LNCAP (cell line): ENCODE measurements at regions not wholly inside any gene's neighbourhood (a gene's known extent, or its start where the extent isn't known, plus 50 kb on each side); places are given as distances from the start of the nearest gene placed in this dataset.

Experiments used
- TF ChIP-seq, protein P1 (sequence below): fragments of 450-650 bp; IDR thresholded peaks from 2 replicates; pipeline ENCODE4 v1.5.1; 2017; ENCODE audit warnings: mild to moderate bottlenecking

DNA sequence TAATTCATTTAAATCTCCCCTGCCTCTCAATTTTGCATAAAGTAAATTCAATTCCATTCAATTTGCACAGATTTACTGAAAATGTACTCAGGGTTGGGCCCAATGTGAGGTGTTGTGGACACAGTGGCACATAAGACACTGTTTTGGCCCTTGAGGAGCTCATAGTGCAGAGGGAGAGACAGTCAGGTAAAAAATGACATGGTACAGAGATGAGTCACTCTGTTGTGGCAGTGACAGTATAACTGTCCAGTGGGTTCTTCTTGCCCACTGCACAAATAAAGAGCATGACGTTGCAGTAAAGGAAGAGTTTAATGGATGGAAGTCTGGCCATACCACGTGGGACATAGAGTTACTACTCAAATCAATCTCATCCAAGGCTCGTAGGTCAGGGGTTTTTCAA is 400.3 kb upstream of the TRIB2 start:
- TF ChIP-seq, protein P1, sequence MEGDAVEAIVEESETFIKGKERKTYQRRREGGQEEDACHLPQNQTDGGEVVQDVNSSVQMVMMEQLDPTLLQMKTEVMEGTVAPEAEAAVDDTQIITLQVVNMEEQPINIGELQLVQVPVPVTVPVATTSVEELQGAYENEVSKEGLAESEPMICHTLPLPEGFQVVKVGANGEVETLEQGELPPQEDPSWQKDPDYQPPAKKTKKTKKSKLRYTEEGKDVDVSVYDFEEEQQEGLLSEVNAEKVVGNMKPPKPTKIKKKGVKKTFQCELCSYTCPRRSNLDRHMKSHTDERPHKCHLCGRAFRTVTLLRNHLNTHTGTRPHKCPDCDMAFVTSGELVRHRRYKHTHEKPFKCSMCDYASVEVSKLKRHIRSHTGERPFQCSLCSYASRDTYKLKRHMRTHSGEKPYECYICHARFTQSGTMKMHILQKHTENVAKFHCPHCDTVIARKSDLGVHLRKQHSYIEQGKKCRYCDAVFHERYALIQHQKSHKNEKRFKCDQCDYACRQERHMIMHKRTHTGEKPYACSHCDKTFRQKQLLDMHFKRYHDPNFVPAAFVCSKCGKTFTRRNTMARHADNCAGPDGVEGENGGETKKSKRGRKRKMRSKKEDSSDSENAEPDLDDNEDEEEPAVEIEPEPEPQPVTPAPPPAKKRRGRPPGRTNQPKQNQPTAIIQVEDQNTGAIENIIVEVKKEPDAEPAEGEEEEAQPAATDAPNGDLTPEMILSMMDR: no peak

DNA sequence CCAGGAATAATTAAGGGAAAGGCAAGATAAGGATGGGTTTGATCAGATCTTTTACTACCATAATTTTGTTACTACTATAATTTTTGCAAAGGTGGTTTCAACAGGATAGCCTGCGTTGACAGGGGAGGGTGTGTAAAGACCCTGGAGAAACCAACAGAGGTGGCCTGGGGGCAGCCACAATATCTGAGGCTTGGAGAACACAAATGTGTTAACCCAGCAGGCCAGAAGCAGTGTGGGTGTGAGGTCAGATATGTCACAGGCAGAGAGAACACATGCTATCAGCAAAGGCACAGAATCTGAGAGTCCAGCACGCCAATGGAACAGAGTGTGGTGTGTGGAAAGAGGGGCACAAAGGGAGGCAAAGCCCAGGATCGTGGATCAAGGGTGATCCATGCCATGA is 399.4 kb upstream of the TRIB2 start:
- TF ChIP-seq, protein P1: no peak

DNA sequence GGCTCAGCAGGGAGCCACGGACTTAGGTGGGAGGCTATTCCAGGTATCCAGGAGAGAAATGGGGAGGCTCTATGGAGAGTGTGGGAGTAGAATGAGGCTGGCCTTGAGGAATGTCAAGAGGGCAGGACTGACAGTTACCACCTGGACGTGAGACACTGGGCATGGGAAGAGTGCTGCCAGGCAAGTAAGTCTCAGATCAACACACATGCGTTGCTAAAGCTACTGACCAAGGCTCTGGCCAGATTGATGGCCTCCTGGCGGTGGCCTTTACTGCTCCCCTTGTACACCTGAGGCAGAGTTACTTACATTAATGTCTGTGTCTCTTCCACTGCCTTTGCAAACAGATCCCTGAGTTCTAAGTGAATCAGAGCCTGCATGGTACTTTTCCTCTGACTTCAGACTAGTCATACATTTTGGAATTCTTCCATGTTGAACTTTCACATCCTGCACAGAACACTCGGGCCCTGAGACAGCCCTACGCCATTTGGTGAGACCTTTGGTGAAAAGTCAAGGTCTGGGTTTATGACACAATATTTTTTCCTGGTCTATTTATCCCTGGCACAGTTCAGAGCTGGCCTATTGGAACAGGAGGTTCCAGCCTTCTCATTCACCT is 398.8 kb upstream of the TRIB2 start:
- TF ChIP-seq, protein P1: no peak

DNA sequence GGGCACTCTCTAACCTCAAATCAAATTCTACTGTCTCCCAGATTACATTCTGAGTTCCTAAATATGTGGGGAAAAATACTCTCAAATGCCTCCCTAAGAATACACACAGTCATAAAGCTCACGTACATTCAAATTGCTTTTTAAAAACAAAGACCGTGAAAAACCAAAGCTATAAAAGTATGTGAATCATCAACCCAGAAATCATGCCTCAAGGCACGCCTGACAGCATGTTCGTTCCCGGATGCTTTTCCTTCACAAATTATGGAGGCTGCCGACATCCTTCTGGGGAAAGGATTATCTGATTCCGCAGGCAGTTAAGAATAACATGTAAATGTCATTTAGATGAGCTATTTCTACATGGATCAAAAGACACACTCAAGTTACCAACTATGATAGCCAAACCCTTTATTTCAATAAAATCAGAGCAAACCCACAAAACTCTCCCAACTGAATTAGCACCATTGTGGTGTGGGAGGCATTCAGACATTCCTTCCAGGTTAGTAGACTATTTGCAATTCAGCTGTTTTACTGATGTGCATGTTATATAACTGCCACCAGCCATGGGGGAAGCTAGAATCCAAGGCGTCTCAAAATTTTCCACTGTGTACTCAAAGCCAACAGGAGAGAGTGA is 398.2 kb upstream of the TRIB2 start:
- TF ChIP-seq, protein P1: no peak

DNA sequence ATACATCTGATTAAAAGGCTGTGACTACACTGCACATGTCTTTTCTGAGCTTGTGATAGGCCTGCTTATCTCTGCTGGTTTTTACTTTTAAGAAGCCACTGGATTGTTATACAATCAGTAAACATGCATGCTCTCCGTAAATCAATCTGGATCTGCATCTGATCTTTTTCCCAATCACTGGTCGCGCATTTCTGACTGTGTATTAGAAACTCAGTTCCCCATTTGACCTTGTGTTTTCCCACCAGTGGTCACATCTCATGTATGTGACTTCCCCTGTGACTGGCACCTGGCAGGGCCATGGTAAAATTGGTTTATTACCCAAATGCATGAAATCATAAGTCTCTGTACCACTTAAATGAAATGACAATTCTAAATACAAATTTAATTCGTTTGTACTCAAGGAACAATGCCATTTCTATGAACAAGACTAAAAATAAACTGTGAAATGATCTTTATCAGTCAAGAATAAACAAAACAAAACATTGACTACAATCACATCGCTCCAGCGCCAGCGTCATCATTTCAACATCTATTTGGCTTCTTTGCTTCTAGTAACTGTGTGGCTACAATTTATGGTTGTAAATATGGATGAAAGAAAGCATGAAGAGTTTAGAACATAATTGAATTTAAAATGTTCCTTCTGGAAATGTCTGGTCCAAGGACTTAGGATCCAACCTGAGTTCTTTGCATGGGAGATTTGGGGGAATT is 396.6 kb upstream of the TRIB2 start:
- TF ChIP-seq, protein P1: no peak

DNA sequence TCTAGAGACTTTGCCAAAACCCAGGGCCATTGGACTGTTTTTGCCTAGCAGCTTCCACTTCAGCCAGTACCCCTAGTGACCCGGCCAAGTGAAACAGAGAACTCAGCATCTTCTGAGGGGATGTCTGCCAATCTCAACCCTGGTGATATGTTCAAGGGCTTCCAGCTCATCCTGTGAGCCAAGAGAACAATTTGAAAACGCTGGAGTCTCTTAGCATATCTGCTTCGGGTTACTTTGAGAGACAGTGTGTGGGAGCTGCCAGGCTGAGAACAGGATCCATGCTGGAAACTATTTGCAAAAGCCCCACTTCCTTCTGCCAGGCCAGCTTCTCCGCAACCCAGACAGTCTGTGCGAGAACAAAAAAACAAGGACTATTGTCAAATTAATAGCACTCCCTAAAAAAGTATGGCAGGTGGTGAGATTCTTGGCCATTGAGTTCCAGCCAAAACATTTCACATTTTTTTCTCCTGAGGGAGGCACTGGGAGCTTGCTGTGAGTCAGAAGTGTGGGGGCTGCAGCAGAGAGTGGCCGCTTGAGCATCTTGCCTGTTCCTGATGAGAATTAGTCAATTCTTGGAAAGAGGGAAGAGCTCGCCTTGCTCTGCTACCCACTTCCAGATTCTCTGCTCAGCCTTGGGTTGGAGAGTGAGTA is 395.6 kb upstream of the TRIB2 start:
- TF ChIP-seq, protein P1: no peak

DNA sequence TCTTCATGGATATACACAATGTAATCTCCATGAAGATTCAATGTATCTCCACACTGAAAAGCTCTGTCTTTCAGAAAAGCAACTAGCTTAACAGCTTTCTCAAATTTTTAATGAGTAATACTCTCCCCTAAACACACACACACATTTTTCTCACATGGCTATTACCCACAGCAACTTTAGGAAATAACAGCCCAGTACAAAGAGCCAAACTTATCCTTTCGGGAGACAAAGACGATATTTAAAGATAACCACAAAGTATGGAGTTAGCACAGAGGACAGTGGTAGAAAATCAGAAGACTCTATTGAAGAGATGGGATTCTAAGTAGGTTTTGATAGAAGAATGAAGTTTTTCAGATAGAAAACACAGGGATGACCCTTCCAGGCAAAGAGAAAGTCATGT is 394.9 kb upstream of the TRIB2 start:
- TF ChIP-seq, protein P1: no peak
